IMR-90 (cell line): ENCODE measurements at regions not wholly inside any gene's neighbourhood (a gene's known extent, or its start where the extent isn't known, plus 50 kb on each side); places are given as distances from the start of the nearest gene placed in this dataset.

Experiments used
- ATAC-seq: fragments of 200-7000 bp; cut with Tn5 transposase; 2 replicates; pipeline ENCODE4 v1.9.1; 2020; ENCODE audit warnings: low read depth, mild to moderate bottlenecking, moderate library complexity
- BruUV-seq: library from RNA; stranded (reverse); fragments of 400-500 nt; replicated peaks from 2 replicates; lab custom pipeline; 2021; lab: Mats Ljungman, UMichigan
- CTCF ChIA-PET: fragments of 300-600 bp; formaldehyde crosslinking; extraction: SDS; loops from one replicate; lab custom pipeline; 2021; ENCODE audit warnings: antibody characterized with exemption; lab: Yijun Ruan, JAX
- POLR2A ChIA-PET: fragments of 300-600 bp; sonication (Branson Sonifier 250); formaldehyde crosslinking; loops from one replicate; lab custom pipeline; 2022; ENCODE audit warnings: antibody characterized with exemption; ENCODE audit not compliant: unreplicated experiment; lab: Charles Lee
- DNase-seq: peaks from one replicate; pipeline ENCODE4 v3.0.0; 2013
- H2AFZ ChIP-seq: replicated peaks from 2 replicates; pipeline ENCODE3; 2013; ENCODE audit warnings: low read length, mild to moderate bottlenecking; ENCODE audit not compliant: poor library complexity
- H2AK5ac ChIP-seq: 2 replicates; pipeline ENCODE4 v1.6.1; 2013; ENCODE audit warnings: low read depth, low read length, inconsistent platforms
- H2AK9ac ChIP-seq: replicated peaks from 2 replicates; pipeline ENCODE3; 2013; ENCODE audit warnings: mild to moderate bottlenecking, low read depth, low read length, moderate library complexity; ENCODE audit not compliant: poor library complexity
- H2BK120ac ChIP-seq: 2 replicates; pipeline ENCODE4 v1.6.1; 2013; ENCODE audit warnings: low read depth, low read length, inconsistent platforms
- H2BK15ac ChIP-seq: 3 replicates; pipeline ENCODE4 v1.6.1; 2013; ENCODE audit warnings: low read depth, low read length, inconsistent platforms
- H2BK20ac ChIP-seq: 2 replicates; pipeline ENCODE4 v1.6.1; 2013; ENCODE audit warnings: low read depth, mild to moderate bottlenecking, inconsistent platforms, low read length, moderate library complexity
- H2BK5ac ChIP-seq: 2 replicates; pipeline ENCODE4 v1.6.1; 2013; ENCODE audit warnings: mild to moderate bottlenecking, low read depth, low read length, inconsistent platforms; ENCODE audit not compliant: poor library complexity, severe bottlenecking
- H3K14ac ChIP-seq: replicated peaks from 2 replicates; pipeline ENCODE4 v1.6.1; 2013; ENCODE audit warnings: low read depth, low read length, inconsistent platforms
- H3K18ac ChIP-seq: 2 replicates; pipeline ENCODE4 v1.6.1; 2013; ENCODE audit warnings: low read depth, low read length, control low read depth
- H3K23ac ChIP-seq: 2 replicates; pipeline ENCODE4 v1.6.1; 2013; ENCODE audit warnings: low read depth, low read length, inconsistent platforms
- H3K27ac ChIP-seq: 2 replicates; pipeline ENCODE4 v1.5.1; 2013; ENCODE audit warnings: mild to moderate bottlenecking, control low read depth, low read length; ENCODE audit not compliant: insufficient read depth
- H3K27me3 ChIP-seq: 2 replicates; pipeline ENCODE4 v1.6.1; 2013; ENCODE audit warnings: low read length; ENCODE audit not compliant: control insufficient read depth, insufficient read depth
- H3K36me3 ChIP-seq: 2 replicates; pipeline ENCODE4 v1.6.1; 2013; ENCODE audit warnings: low read length, mixed read lengths; ENCODE audit not compliant: control insufficient read depth, insufficient read depth
- H3K4ac ChIP-seq: 2 replicates; pipeline ENCODE4 v1.6.1; 2013; ENCODE audit warnings: low read depth, low read length, inconsistent platforms
- H3K4me1 ChIP-seq: 2 replicates; pipeline ENCODE4 v1.6.1; 2013; ENCODE audit warnings: low read length, mixed read lengths; ENCODE audit not compliant: control insufficient read depth, insufficient read depth
- H3K4me2 ChIP-seq: 2 replicates; pipeline ENCODE4 v1.6.1; 2013; ENCODE audit warnings: low read depth, mild to moderate bottlenecking, control low read depth, low read length, moderate library complexity
- H3K4me3 ChIP-seq: 2 replicates; pipeline ENCODE4 v1.5.1; 2013; ENCODE audit warnings: low read depth, mild to moderate bottlenecking, control low read depth, low read length, moderate library complexity; ENCODE audit not compliant: insufficient read depth
- H3K56ac ChIP-seq: 2 replicates; pipeline ENCODE4 v1.6.1; 2013; ENCODE audit warnings: low read length, inconsistent platforms; ENCODE audit not compliant: insufficient read depth; ENCODE audit errors: extremely low read depth
- H3K79me1 ChIP-seq, 2 experiments: 2 replicates each; pipeline ENCODE4 v1.6.1; 2013; ENCODE audit warnings: low read length in 2 of 2, inconsistent platforms in 1 of 2, low read depth in 1 of 2
- H3K9ac ChIP-seq: 2 replicates; pipeline ENCODE4 v1.6.1; 2013; ENCODE audit warnings: low read depth, low read length, control low read depth
- H3K9me1 ChIP-seq: 2 replicates; pipeline ENCODE4 v1.6.1; 2013; ENCODE audit warnings: low read length, inconsistent platforms; ENCODE audit not compliant: insufficient read depth
- H3K9me3 ChIP-seq: 2 replicates; pipeline ENCODE4 v1.6.1; 2013; ENCODE audit warnings: low read length; ENCODE audit not compliant: control insufficient read depth, insufficient read depth
- H4K20me1 ChIP-seq: 2 replicates; pipeline ENCODE4 v1.6.1; 2013; ENCODE audit warnings: low read length, inconsistent platforms; ENCODE audit not compliant: insufficient read depth
- H4K5ac ChIP-seq: 2 replicates; pipeline ENCODE4 v1.6.1; 2013; ENCODE audit warnings: mild to moderate bottlenecking, low read depth, low read length, control low read depth
- H4K8ac ChIP-seq, 2 experiments: 2 replicates each; pipeline ENCODE4 v1.6.1; 2013; ENCODE audit warnings: low read depth in 2 of 2, low read length in 2 of 2, control low read depth in 1 of 2, inconsistent platforms in 1 of 2
- H4K91ac ChIP-seq: 2 replicates; pipeline ENCODE4 v1.6.1; 2013; ENCODE audit warnings: low read depth, low read length, inconsistent platforms; ENCODE audit not compliant: insufficient read depth
- CEBPB ChIP-seq: IDR thresholded peaks from 2 replicates; pipeline ENCODE4 v1.6.1; 2012; ENCODE audit warnings: low read depth, low read length, improper control_type of control experiment
- CTCF ChIP-seq: conservative IDR thresholded peaks from 2 replicates; pipeline ENCODE4 v1.5.1; 2012; ENCODE audit warnings: mild to moderate bottlenecking, low read depth, low read length, improper control_type of control experiment
- ELK1 ChIP-seq: fragments of 150-350 bp; IDR thresholded peaks from 2 replicates; pipeline ENCODE4 v1.6.1; 2016; ENCODE audit warnings: low read depth, mild to moderate bottlenecking, low read length, moderate library complexity, borderline replicate concordance
- MAZ ChIP-seq: IDR thresholded peaks from 2 replicates; pipeline ENCODE4 v1.6.1; 2012; ENCODE audit warnings: low read depth, mild to moderate bottlenecking, low read length, improper control_type of control experiment, moderate library complexity, borderline replicate concordance
- MXI1 ChIP-seq: IDR thresholded peaks from 2 replicates; pipeline ENCODE4 v1.6.1; 2012; ENCODE audit warnings: low read depth, mild to moderate bottlenecking, low read length, moderate library complexity, borderline replicate concordance
- POLR2A ChIP-seq: IDR thresholded peaks from 2 replicates; pipeline ENCODE4 v1.6.1; 2012; ENCODE audit warnings: mild to moderate bottlenecking, low read depth, low read length
- RAD21 ChIP-seq: IDR thresholded peaks from 2 replicates; pipeline ENCODE4 v1.6.1; 2012; ENCODE audit warnings: low read length, improper control_type of control experiment
- RCOR1 ChIP-seq: IDR thresholded peaks from 2 replicates; pipeline ENCODE4 v1.6.1; 2012; ENCODE audit warnings: mild to moderate bottlenecking, low read length, improper control_type of control experiment; ENCODE audit not compliant: insufficient replicate concordance
- RFX5 ChIP-seq: IDR thresholded peaks from 2 replicates; pipeline ENCODE4 v1.8.0; 2012; ENCODE audit warnings: low read depth, mild to moderate bottlenecking, low read length, moderate library complexity
- SMC3 ChIP-seq: fragments of 150-350 bp; IDR thresholded peaks from 2 replicates; pipeline ENCODE4 v1.6.1; 2016; ENCODE audit warnings: low read depth, mild to moderate bottlenecking, antibody characterized with exemption, low read length, moderate library complexity
- WGBS, 2 experiments: methylation state at CpG; one replicate each; pipeline versions ENCODE4 v1.1.5 to v1.1.7; 2013; ENCODE audit warnings: missing lambda C conversion rate in 2 of 2; ENCODE audit not compliant: insufficient read length in 1 of 2; ENCODE audit errors: extremely low coverage in 2 of 2; 5-methylcytosine and 5-hydroxymethylcytosine counted together
- dilution Hi-C: fragments of 300-500 bp; cut with HindIII; formaldehyde crosslinking; loops from one replicate; pipeline ENCODE4 v1.14.3; 2018; ENCODE audit warnings: low sequenced_read_pairs; ENCODE audit not compliant: unreplicated experiment
- in situ Hi-C: fragments of 300-500 bp; cut with MboI; formaldehyde crosslinking; loops from 3 replicates; pipeline ENCODE4 v1.14.3; 2019; ENCODE audit warnings: low sequenced_read_pairs, inconsistent platforms, mixed read lengths
- intact Hi-C: fragments of 100-400 bp; cut with micrococcal nuclease; formaldehyde crosslinking; loops from 2 replicates; pipeline ENCODE4 v1.10.0; 2022

- Histone ChIP-seq H3K27ac (no peak overlapping the region), H3K27me3 (no peaks in the 10 kb centered on the region), H2BK15ac (peak overlapping the region; percentile 24; the same call in 1 of the 3 replicates), H3K56ac (no peak overlapping the region), H4K91ac (no peak overlapping the region), H4K5ac (peak overlapping the region; percentile 84), H2BK5ac (no peak overlapping the region), H3K4me2 (no peak overlapping the region), H2AFZ (no peak overlapping the region), H3K9me1 (no peaks in the 10 kb centered on the region; the same call in 1 of the 2 replicates), H4K8ac (no peak overlapping the region), H2AK5ac (no peak overlapping the region), H2AK9ac (no peak overlapping the region), H3K4ac (peak overlapping the region; percentile 32; the same call in 1 of the 2 replicates), H3K4me3 (no peak overlapping the region), H3K18ac (peak overlapping the region; percentile 75; the same call in 1 of the 2 replicates), H3K14ac (no peak overlapping the region), H3K9ac (no peak overlapping the region), H2BK120ac (peak overlapping the region; percentile 38; the same call in 1 of the 2 replicates), H3K36me3 (no peaks in the 10 kb centered on the region), H4K20me1 (no peaks in the 10 kb centered on the region), H3K23ac (no peak overlapping the region), H3K79me1 (no peaks in the 10 kb centered on the region), H3K4me1 (peaks cover 6% of the 10 kb centered on the region), H2BK20ac (0 out of 2 replicates have a peak overlapping the region, but pooled peaks have one; percentile 53), H3K9me3 (peaks cover 3% of the 10 kb centered on the region; the same call in 1 of the 2 replicates)
- no CpG with 5 or more reads among the region's 1 CpG for WGBS, 2 experiments
- ChIA-PET CTCF (no interaction called here), POLR2A (no interaction called here)
- intact Hi-C loops (no loop called here), dilution Hi-C loops (no loop called here), in situ Hi-C loops (loop anchor here (5.0 kb wide), 1 partner anchor 254 kb away; the partner anchor contains the start of gene SPRY1)
- ATAC-seq (no peak), DNase-seq (no peak)
- BruUV-seq = no TSS peak
- TF ChIP-seq RFX5 (no peak), MXI1 (no peak), CTCF (no peak), POLR2A (no peak), SMC3 (no peak), ELK1 (no peak), RAD21 (no peak), CEBPB (no peak), RCOR1 (no peak), MAZ (no peak)
These were observed 255.1 kb downstream of the SPRY1 start for GRCh38 chr4:123651536-123652180.
